Endodermal cell (in vitro differentiated cells): ENCODE measurements at regions not wholly inside any gene's neighbourhood (a gene's known extent, or its start where the extent isn't known, plus 50 kb on each side); places are given as distances from the start of the nearest gene placed in this dataset.

Source experiments
- DNase-seq: peaks from one replicate; pipeline ENCODE4 v3.0.0-alpha.2; 2017
- H3K27ac ChIP-seq: 2 replicates; pipeline ENCODE4 v1.5.1; 2013; ENCODE audit warnings: mild to moderate bottlenecking, low read depth, low read length, moderate library complexity
- H3K27me3 ChIP-seq: 2 replicates; pipeline ENCODE4 v1.6.1; 2013; ENCODE audit warnings: mild to moderate bottlenecking, low read length, moderate library complexity; ENCODE audit not compliant: insufficient read depth, control insufficient read depth, poor library complexity, severe bottlenecking
- H3K36me3 ChIP-seq: 2 replicates; pipeline ENCODE4 v1.7.0; 2013; ENCODE audit warnings: mild to moderate bottlenecking, low read length, moderate library complexity; ENCODE audit not compliant: control insufficient read depth, insufficient read depth
- H3K4me1 ChIP-seq: one replicate; pipeline ENCODE4 v1.7.0; 2013; ENCODE audit warnings: low read length; ENCODE audit not compliant: control insufficient read depth, insufficient read depth
- H3K4me3 ChIP-seq: 2 replicates; pipeline ENCODE4 v1.5.1; 2013; ENCODE audit warnings: mild to moderate bottlenecking, low read length, moderate library complexity
- H3K9ac ChIP-seq: 2 replicates; pipeline ENCODE4 v1.6.1; 2013; ENCODE audit warnings: mild to moderate bottlenecking, low read length, moderate library complexity; ENCODE audit not compliant: poor library complexity, severe bottlenecking; ENCODE audit errors: extremely low read depth
- H3K9me3 ChIP-seq: 2 replicates; pipeline ENCODE4 v1.6.1; 2013; ENCODE audit warnings: mild to moderate bottlenecking, low read length, moderate library complexity; ENCODE audit not compliant: control insufficient read depth
- H3K27ac Mint-ChIP-seq: 2 replicates; pipeline ENCODE4 v1.8.0; 2020; ENCODE audit warnings: mixed read lengths
- H3K27me3 Mint-ChIP-seq: 2 replicates; pipeline ENCODE4 v1.8.0; 2021; ENCODE audit warnings: mild to moderate bottlenecking, mixed read lengths; ENCODE audit not compliant: insufficient read depth
- H3K36me3 Mint-ChIP-seq: 2 replicates; pipeline ENCODE4 v1.8.0; 2020; ENCODE audit warnings: low read depth, mixed read lengths
- H3K4me1 Mint-ChIP-seq: 2 replicates; pipeline ENCODE4 v1.8.0; 2020; ENCODE audit warnings: mixed read lengths
- H3K4me3 Mint-ChIP-seq: 2 replicates; pipeline ENCODE4 v1.8.0; 2020; ENCODE audit warnings: mild to moderate bottlenecking, moderate library complexity, mixed read lengths
- H3K9me3 Mint-ChIP-seq: 2 replicates; pipeline ENCODE4 v1.8.0; 2020; ENCODE audit warnings: mild to moderate bottlenecking, mixed read lengths
- CTCF ChIP-seq: fragments of 200-600 bp; sonication (generic); conservative IDR thresholded peaks from 2 replicates; pipeline ENCODE4 v1.5.0; 2021; ENCODE audit warnings: antibody characterized with exemption, mild to moderate bottlenecking
- WGBS, 2 experiments: methylation state at CpG; one replicate each; pipeline versions ENCODE4 v1.1.5 to v1.1.7; 2013; ENCODE audit warnings: missing lambda C conversion rate in 2 of 2, mixed read lengths in 1 of 2; ENCODE audit not compliant: insufficient coverage in 1 of 2, insufficient read length in 1 of 2; 5-methylcytosine and 5-hydroxymethylcytosine counted together

GRCh38 chr22:49617866-49618676, 209.6 kb downstream of the BRD1 start:
- H3K4me1 ChIP-seq, result no peaks in the 10 kb centered on the region

DNA sequence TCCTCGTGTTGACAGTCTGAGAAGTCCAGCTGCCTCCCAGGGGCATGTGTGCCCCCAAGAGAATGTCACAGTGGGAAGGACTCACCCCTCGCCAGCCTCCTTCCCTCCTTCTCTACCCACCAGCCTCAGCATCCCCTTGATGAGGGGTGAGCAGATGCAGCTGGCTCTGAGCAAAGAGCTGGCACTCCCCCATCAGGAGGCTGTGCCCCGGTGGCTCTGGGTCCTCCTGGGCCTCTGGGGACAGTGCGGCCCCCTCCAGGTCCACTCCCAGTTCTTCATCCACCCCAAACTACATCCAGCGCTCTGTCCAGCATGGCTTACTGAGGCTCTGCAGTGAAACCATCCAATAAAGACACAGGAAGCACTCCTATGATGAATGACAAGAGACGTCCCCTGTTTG, 210.4 kb downstream of the BRD1 start:
- Histone ChIP-seq H3K4me3 (no peak overlapping the region), H3K27ac (no peak overlapping the region), H3K4me1 (no peaks in the 10 kb centered on the region), H3K36me3 (no peaks in the 10 kb centered on the region), H3K27me3 (no peaks in the 10 kb centered on the region), H3K9ac (no peak overlapping the region), H3K9me3 (peaks cover 10% of the 10 kb centered on the region)
- no peak for DNase-seq
- WGBS, 2 experiments, result 82 to 91% methylated on average over 1 to 6 of the region's 6 CpGs
- no peaks in the 10 kb centered on the region for H3K27me3 Mint-ChIP-seq
- no peaks in the 10 kb centered on the region for H3K4me1 Mint-ChIP-seq
- no peak overlapping the region for H3K27ac Mint-ChIP-seq
- TF ChIP-seq CTCF, result no peak
- H3K36me3 Mint-ChIP-seq, result no peaks in the 10 kb centered on the region
- peaks cover 10% of the 10 kb centered on the region for H3K9me3 Mint-ChIP-seq
- no peak overlapping the region for H3K4me3 Mint-ChIP-seq

More at GRCh38 chr22:49617866-49618676, 209.6 kb downstream of the BRD1 start:
- no peak overlapping the region for H3K27ac Mint-ChIP-seq
- H3K36me3 ChIP-seq, result no peaks in the 10 kb centered on the region
- no peak overlapping the region for H3K9ac ChIP-seq
- no peaks in the 10 kb centered on the region for H3K27me3 Mint-ChIP-seq
- no peaks in the 10 kb centered on the region for H3K27me3 ChIP-seq
- H3K36me3 Mint-ChIP-seq, result no peaks in the 10 kb centered on the region
- no peak overlapping the region for H3K4me3 Mint-ChIP-seq
- H3K4me1 Mint-ChIP-seq, result no peaks in the 10 kb centered on the region
- peaks cover 3% of the 10 kb centered on the region for H3K9me3 Mint-ChIP-seq
- peaks cover 5% of the 10 kb centered on the region for H3K9me3 ChIP-seq
- H3K27ac ChIP-seq, result no peak overlapping the region
- no peak for DNase-seq
- no peak for TF ChIP-seq CTCF
- 89 to 95% methylated on average over 13 to 23 of the region's 23 CpGs for WGBS, 2 experiments
- no peak overlapping the region for H3K4me3 ChIP-seq

DNA sequence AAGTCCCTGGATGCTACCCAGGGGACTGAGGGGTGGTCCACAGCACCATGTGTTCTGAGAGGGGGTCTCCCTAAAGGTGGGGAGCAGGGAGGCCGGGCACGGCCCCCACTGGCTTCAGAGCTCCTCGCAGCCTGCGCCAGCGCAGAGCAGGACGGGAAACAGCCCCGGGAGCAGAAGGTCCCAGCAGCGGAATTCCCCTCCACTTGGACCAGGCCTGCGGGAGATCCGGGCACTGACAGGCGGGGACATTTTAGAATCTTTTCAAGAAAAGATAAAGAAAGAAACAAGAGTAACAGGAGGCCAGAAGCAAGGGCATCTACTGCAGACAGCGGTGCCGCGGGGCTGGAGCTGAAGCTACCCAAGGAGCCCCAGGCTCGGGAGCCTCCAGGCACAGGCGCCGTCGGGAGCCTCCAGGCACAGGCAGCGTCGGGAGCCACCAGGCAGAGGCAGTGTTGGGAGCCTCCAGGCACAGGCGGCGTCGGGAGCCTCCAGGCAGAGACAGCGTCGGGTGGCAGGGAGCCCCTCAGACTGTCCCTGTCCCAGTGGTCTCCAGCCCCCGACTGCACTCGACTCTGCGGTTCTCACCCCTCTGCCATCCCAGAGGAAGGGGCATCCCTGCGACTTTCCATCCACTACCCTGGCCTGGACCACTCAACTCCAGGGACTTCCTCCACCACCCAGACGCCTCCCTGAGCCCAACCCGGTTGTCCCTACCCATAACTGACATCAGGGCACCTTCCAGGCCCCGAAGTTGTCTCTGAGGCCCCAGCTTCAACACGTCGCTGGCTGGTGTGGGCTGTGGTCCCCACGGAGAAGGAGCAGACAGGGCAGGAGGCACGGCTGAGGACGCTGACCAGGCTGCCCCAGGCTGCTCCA, 211.1 kb downstream of the BRD1 start:
- Mint-ChIP-seq H3K4me1 (no peaks in the 10 kb centered on the region), H3K27ac (no peak overlapping the region), H3K36me3 (no peaks in the 10 kb centered on the region), H3K27me3 (no peaks in the 10 kb centered on the region), H3K4me3 (no peak overlapping the region), H3K9me3 (peaks cover 11% of the 10 kb centered on the region)
- Histone ChIP-seq H3K9ac (no peak overlapping the region), H3K27ac (no peak overlapping the region), H3K36me3 (no peaks in the 10 kb centered on the region), H3K27me3 (no peaks in the 10 kb centered on the region), H3K9me3 (peaks cover 10% of the 10 kb centered on the region), H3K4me1 (no peaks in the 10 kb centered on the region), H3K4me3 (no peak overlapping the region)
- no peak for TF ChIP-seq CTCF
- no peak for DNase-seq
- WGBS, 2 experiments, result 91 to 93% methylated on average over 26 to 37 of the region's 37 CpGs
